BE2C (cell line): ENCODE measurements at regions not wholly inside any gene's neighbourhood (a gene's known extent, or its start where the extent isn't known, plus 50 kb on each side); places are given as distances from the start of the nearest gene placed in this dataset.
A peak's percentile ranks its signal among the peaks of the same experiment; 100 is the strongest.
"Not testable (repeated sequence)": the region's sequence is repeated elsewhere in the genome, so short reads cannot be mapped to it uniquely, and the experiment has no call there.

Experiments used
- DNase-seq: peaks from one replicate; pipeline ENCODE4 v3.0.0-alpha.2; 2020
- H3K27me3 ChIP-seq: fragments of 250-450 bp; sonication (Bioruptor Pico); 2 replicates; pipeline ENCODE4 v1.5.1; 2020; ENCODE audit warnings: mild to moderate bottlenecking
- H3K36me3 ChIP-seq: fragments of 250-450 bp; sonication (Bioruptor Pico); 2 replicates; pipeline ENCODE4 v1.5.1; 2020; ENCODE audit warnings: mild to moderate bottlenecking
- H3K4me1 ChIP-seq: fragments of 250-450 bp; sonication (Bioruptor Pico); 2 replicates; pipeline ENCODE4 v1.5.1; 2020
- H3K4me3 ChIP-seq: 2 replicates; pipeline ENCODE4 v1.5.1; 2011; ENCODE audit warnings: low read depth, low read length
- H3K9me3 ChIP-seq: fragments of 250-450 bp; sonication (Bioruptor Pico); 2 replicates; pipeline ENCODE4 v1.5.1; 2020
- TF ChIP-seq, protein P1 (sequence below): IDR thresholded peaks from 2 replicates; pipeline ENCODE4 v1.5.1; 2012; ENCODE audit warnings: mild to moderate bottlenecking, low read depth, low read length

DNA sequence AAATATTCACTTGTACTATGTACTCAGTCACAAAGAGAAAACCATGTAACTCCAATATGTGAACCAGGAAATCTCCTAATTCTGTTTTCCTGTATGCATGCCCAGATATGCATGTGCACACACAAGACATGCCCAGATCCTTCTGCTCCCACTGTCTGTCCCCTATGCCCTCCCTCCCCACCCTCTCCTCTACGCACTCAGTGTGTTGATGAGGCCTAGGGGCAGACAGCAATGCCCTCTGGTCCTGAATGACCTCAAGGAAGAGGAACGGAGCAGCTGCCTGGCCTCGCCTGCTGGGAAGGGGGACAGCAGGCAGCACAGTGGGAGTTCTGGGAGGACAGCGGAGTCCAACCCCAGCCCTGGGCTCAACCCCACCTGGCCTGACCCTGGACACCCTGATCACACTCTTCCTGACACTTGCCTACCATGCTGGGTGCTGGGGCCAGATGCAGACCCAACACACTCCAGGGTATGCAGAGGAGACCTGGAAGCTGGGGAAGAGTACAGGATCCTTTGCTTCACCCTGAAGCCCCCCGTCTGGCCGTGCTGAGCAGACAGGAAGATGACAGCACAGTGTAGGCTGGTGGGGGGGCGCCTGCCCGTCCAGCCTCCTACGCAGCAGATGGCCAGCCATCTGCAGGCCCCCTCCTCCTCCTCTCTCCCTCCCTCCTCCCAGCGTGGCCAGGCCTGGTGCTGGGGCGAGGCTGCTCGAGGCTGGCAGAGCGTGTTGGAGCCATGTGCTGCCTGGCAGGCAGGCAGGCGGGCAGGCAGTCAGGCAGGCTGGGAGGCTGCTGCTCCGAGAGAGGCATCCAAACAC lies 106.6 kb upstream of the NCOR2 start:
- Histone ChIP-seq H3K4me3 (no peak overlapping the region), H3K36me3 (no peaks in the 10 kb centered on the region), H3K27me3 (no peaks in the 10 kb centered on the region), H3K4me1 (peaks cover 10% of the 10 kb centered on the region), H3K9me3 (no peaks in the 10 kb centered on the region)
- TF ChIP-seq, protein P1, sequence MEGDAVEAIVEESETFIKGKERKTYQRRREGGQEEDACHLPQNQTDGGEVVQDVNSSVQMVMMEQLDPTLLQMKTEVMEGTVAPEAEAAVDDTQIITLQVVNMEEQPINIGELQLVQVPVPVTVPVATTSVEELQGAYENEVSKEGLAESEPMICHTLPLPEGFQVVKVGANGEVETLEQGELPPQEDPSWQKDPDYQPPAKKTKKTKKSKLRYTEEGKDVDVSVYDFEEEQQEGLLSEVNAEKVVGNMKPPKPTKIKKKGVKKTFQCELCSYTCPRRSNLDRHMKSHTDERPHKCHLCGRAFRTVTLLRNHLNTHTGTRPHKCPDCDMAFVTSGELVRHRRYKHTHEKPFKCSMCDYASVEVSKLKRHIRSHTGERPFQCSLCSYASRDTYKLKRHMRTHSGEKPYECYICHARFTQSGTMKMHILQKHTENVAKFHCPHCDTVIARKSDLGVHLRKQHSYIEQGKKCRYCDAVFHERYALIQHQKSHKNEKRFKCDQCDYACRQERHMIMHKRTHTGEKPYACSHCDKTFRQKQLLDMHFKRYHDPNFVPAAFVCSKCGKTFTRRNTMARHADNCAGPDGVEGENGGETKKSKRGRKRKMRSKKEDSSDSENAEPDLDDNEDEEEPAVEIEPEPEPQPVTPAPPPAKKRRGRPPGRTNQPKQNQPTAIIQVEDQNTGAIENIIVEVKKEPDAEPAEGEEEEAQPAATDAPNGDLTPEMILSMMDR, result no peak
- DNase-seq, result peak; percentile 83

GRCh38 chr12:124669271-124669721 lies 101.9 kb upstream of the NCOR2 start:
- not testable (repeated sequence) for H3K36me3 ChIP-seq, H3K27me3 ChIP-seq, DNase-seq, H3K4me3 ChIP-seq, H3K9me3 ChIP-seq, H3K4me1 ChIP-seq

GRCh38 chr12:124668602-124669001 lies 101.2 kb upstream of the NCOR2 start:
- TF ChIP-seq, protein P1, result no peak
- no peak for DNase-seq
- Histone ChIP-seq H3K9me3 (no peaks in the 10 kb centered on the region), H3K27me3 (no peaks in the 10 kb centered on the region), H3K4me3 (no peak overlapping the region), H3K4me1 (no peaks in the 10 kb centered on the region; the same call in 1 of the 2 replicates), H3K36me3 (no peaks in the 10 kb centered on the region)

DNA sequence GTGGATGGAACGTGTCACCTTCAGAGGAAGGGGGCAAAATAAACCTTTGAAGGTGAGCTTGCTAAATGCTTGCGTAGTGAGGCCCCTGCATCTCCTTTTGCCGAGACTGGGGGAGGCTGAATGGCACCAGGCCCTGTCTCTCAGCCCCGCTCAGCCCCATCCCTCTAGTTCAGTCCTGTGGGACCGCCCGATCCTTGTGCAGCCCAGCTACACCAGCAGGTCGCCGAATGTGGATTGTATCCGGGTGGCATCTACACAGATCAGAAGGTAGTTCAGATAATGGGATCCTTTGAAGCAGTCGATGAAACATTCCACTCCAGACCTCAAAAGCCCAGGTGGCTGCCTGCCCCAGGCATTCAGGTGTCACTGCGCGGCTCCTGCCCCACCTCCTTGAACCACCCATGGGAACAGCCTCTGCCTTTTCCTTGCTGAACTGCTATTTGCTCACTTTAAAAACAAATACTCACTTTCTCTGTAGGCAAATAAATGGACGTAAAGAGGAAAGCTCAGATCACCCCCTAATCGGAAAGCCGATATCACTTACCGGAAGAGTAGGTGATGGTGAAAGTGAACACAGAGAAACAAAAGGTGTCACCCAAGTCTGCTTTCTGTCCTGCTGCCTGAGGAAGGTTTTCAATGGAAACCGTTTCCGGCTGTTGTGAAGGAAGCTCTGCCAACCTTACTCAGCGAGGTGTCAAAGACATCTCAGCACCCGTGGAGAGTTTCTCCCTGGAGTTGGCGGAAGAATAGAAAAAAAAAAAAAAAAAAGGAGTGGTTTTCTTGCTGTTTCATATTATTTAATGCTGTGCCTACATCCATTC lies 100.3 kb upstream of the NCOR2 start:
- Histone ChIP-seq H3K36me3 (no peaks in the 10 kb centered on the region), H3K4me3 (no peak overlapping the region), H3K4me1 (no peaks in the 10 kb centered on the region), H3K9me3 (no peaks in the 10 kb centered on the region), H3K27me3 (no peaks in the 10 kb centered on the region)
- TF ChIP-seq, protein P1, result no peak
- no peak for DNase-seq

DNA sequence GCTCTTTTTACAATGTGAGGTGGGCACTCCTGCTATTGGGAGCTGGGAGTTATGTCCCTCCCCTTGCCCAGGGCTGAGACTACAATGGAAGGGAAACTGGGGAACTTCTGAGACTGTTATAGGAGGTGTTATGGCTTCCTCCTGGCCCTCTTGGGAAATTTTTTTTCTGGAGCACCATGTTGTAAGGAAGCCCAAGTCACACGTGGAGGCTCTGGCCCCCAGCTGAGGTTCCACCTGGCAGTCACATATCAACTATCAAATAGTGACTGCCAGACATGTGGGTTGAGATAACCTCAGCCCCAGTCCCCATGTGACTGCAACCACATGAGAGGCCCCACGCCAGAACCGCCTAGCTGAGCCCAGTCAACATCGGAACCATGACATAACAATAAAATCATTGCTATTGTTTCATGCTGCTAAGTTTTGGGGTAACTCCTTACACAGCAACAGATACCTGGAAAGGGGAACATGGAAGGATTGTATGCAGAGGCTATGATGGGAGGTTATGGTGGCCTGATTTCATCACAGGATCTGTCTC lies 99.4 kb upstream of the NCOR2 start:
- Histone ChIP-seq H3K4me3 (no peak overlapping the region), H3K9me3 (no peaks in the 10 kb centered on the region)

GRCh38 chr12:124665511-124665910 lies 98.1 kb upstream of the NCOR2 start:
- no peak for DNase-seq
- no peak overlapping the region for H3K4me3 ChIP-seq
- TF ChIP-seq, protein P1, result no peak

More for the DNA sequence above, 99.4 kb upstream of the NCOR2 start:
- Histone ChIP-seq H3K4me1 (no peaks in the 10 kb centered on the region), H3K36me3 (no peaks in the 10 kb centered on the region), H3K27me3 (no peaks in the 10 kb centered on the region)
- TF ChIP-seq, protein P1, result no peak
- no peak for DNase-seq

More at GRCh38 chr12:124665511-124665910, 98.1 kb upstream of the NCOR2 start:
- Histone ChIP-seq H3K27me3 (no peaks in the 10 kb centered on the region), H3K9me3 (no peaks in the 10 kb centered on the region), H3K4me1 (peaks cover 11% of the 10 kb centered on the region), H3K36me3 (no peaks in the 10 kb centered on the region)
